Iris pigment epithelial cell (primary cell): ENCODE measurements at regions not wholly inside any gene's neighbourhood (a gene's known extent, or its start where the extent isn't known, plus 50 kb on each side); places are given as distances from the start of the nearest gene placed in this dataset.
"Not testable (repeated sequence)": the region's sequence is repeated elsewhere in the genome, so short reads cannot be mapped to it uniquely, and the experiment has no call there.

Source experiments
- DNase-seq: peaks from one replicate; pipeline ENCODE4 v3.0.0-alpha.2; 2011; ENCODE audit warnings: low read depth

DNA sequence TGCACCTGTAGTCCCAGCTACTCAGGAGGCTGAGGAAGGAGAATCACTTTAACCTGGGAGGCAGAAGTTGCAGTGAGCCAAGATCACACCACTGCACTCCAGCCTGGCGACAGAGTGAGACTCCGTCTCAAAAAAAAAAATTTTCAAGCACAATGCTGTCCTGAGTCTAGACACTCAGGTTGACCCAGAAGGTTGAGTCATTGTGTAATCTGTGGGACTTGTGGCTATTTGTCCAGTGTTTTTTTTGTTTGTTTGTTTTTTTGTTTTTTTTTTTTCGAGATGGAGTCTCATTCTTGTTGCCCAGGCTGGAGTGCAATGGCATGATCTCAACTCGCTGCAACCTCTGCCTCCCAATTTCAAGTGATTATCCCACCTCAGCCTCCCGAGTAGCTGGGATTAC lies 74.3 kb upstream of the SOX13 start:
- DNase-seq = not testable (repeated sequence)

- DNase-seq = peak; percentile 24
Observed at GRCh38 chr1:203999618-204000017, 73.3 kb upstream of the SOX13 start.

- no peak for DNase-seq
Observed at GRCh38 chr1:204001166-204001901, 71.6 kb upstream of the SOX13 start.

DNA sequence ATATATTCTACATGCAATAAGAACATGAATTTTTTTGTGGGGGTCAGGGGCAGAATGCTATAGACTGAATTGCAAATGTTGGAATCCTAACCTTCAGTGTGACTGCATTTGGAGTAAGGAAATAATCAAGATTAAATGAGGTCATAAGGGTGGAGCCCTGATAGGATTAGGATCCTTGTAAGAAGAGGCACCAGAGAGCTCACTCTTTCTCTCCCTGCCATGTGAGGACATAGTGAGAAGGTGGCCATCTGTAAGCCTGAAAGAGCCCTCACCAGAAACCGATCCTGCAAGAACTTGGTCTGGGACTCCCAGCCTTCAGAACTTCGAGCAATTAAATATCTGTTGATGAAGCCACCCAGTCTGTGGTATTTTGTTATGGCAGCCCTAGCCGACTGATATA lies 70.3 kb upstream of the SOX13 start:
- no peak for DNase-seq

DNA sequence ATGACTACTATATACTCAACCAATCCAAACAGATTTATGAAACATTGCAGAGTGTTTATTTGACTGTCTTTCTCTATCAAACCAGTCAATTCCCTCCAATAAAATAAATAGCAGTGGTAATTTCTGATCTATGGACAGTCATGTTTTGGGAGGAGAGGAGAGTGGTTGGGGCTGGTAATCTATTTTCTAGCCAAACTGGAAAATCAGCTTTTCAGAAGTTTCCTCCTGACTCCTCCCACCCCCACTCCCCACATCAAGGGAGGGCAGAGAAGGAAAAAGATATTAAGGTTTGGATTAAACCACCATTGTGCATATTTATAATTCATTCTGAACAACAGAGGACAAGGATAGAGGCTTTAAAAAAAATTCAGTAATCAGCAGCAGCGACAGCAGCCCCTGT lies 69.4 kb upstream of the SOX13 start:
- DNase-seq = no peak

DNA sequence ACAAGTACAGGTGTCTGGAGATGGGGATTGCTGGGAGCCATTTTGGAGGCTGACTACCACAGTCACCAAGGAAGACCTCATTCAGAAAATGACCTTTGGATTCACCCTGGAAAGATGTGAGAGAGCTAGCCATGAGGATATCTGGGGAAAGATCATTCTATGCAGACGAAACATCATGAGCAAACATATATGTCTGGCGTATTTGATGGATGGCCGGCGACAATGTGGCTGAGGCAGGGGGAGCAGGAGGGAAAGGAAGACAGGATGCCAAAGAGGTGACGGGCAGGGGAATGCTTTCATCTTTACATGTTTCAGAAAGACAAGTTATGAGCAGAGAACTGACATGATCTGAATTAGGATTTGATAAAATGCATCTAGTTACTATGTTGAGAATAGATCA lies 61.5 kb upstream of the SOX13 start:
- DNase-seq = no peak

- DNase-seq = no peak
Observed at GRCh38 chr1:204013052-204013451, 59.9 kb upstream of the SOX13 start.

GRCh38 chr1:204014336-204014735 lies 58.6 kb upstream of the SOX13 start:
- no peak for DNase-seq

DNA sequence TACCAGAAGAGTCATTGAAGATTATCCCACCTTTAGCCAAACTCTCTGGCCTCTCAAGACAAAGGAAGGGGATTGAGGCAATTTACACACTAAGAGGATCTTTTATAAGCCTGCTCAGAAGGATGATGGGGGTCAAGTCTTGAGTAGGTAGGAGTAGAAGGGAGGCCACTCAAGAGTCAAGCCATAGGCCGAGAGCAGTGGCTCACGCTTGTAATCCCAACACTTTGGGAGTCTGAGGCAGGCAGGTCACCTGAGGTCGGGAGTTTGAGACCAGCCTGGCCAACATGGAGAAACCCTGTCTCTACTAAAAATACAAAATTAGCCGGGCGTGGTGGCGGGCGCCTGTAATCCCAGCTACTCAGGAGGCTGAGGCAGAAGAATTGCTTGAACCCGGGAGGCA lies 58.0 kb upstream of the SOX13 start:
- DNase-seq = not testable (repeated sequence)

DNA sequence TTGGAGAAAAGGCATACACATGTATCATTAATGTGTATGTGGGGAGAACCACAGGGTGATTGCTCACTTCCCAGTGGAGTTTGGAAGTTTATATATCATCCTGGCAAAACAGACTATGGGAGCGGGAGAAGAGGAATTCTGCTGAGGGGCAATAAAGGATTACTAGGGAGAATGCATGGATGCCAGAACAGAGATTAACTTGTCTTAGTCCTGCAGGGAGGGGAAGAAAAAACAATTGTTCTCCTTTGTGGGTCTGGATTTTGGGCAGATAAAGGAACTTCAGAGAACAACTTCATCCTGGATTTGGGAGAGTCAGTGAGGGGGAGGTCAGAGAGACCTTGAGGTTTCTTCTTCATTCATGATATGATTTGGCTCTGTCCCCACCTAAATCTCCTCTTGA lies 55.9 kb upstream of the SOX13 start:
- DNase-seq = no peak

- DNase-seq = no peak
Observed at GRCh38 chr1:204018460-204018859, 54.5 kb upstream of the SOX13 start.
